Natural killer cell (primary cell): ENCODE measurements at regions not wholly inside any gene's neighbourhood (a gene's known extent, or its start where the extent isn't known, plus 50 kb on each side); places are given as distances from the start of the nearest gene placed in this dataset.

Source experiments
- ATAC-seq, 3 donors: fragments of 150-1000 bp in 2 of 3; fragments of 200-7000 bp in 1 of 3; cut with Tn5 transposase; 1 replicate in 1 of 3; 2 replicates in 2 of 3; pipeline ENCODE4 v1.10.0; 2021; ENCODE audit warnings: mild to moderate bottlenecking in 2 of 3, moderate library complexity in 2 of 3
- DNase-seq, 2 donors: peaks; one replicate each; pipeline versions ENCODE4 v3.0.0 to v3.0.0-alpha.2; 2013 to 2021; ENCODE audit warnings: mixed read lengths in 1 of 2
- H3K27ac ChIP-seq: one replicate; pipeline ENCODE4 v1.5.1; 2013; ENCODE audit warnings: mild to moderate bottlenecking, low read length
- H3K27me3 ChIP-seq: one replicate; pipeline ENCODE4 v1.6.1; 2013; ENCODE audit warnings: low read length; ENCODE audit not compliant: control insufficient read depth, insufficient read depth
- H3K36me3 ChIP-seq: one replicate; pipeline ENCODE4 v1.6.1; 2013; ENCODE audit warnings: low read length; ENCODE audit not compliant: control insufficient read depth, insufficient read depth
- H3K4me1 ChIP-seq: one replicate; pipeline ENCODE4 v1.6.1; 2013; ENCODE audit warnings: low read length; ENCODE audit not compliant: control insufficient read depth, insufficient read depth
- H3K4me3 ChIP-seq: one replicate; pipeline ENCODE4 v1.5.1; 2013; ENCODE audit warnings: low read length
- H3K9me3 ChIP-seq: one replicate; pipeline ENCODE4 v1.6.1; 2013; ENCODE audit warnings: low read length; ENCODE audit not compliant: control insufficient read depth, insufficient read depth
- H3K27ac Mint-ChIP-seq, 2 donors: one replicate each; pipeline ENCODE4 v1.8.0; 2022; ENCODE audit warnings: mild to moderate bottlenecking in 2 of 2, mixed read lengths in 2 of 2, moderate library complexity in 1 of 2
- H3K27me3 Mint-ChIP-seq, 2 donors: one replicate each; pipeline ENCODE4 v1.8.0; 2022; ENCODE audit warnings: low read depth in 2 of 2, mixed read lengths in 2 of 2
- H3K36me3 Mint-ChIP-seq: one replicate; pipeline ENCODE4 v1.8.0; 2022; ENCODE audit warnings: mixed read lengths
- H3K4me1 Mint-ChIP-seq, 2 donors: one replicate each; pipeline ENCODE4 v1.8.0; 2022; ENCODE audit warnings: mixed read lengths in 2 of 2
- H3K4me3 Mint-ChIP-seq: one replicate; pipeline ENCODE4 v1.8.0; 2022; ENCODE audit warnings: mild to moderate bottlenecking, moderate library complexity, mixed read lengths
- H3K9me3 Mint-ChIP-seq, 2 donors: one replicate each; pipeline ENCODE4 v1.8.0; 2022; ENCODE audit warnings: mixed read lengths in 2 of 2
- WGBS: methylation state at CpG from one replicate; pipeline ENCODE4 v1.1.7; 2013; ENCODE audit warnings: missing lambda C conversion rate; ENCODE audit not compliant: insufficient coverage; 5-methylcytosine and 5-hydroxymethylcytosine counted together
- intact Hi-C: fragments of 100-400 bp; cut with micrococcal nuclease; formaldehyde crosslinking; loops from one replicate; pipeline ENCODE4 v1.14.2; 2022
- TF ChIP-seq, protein P1 (sequence below): fragments of 200-600 bp; IDR thresholded peaks from one replicate; pipeline ENCODE4 v1.8.0; 2022; ENCODE audit warnings: antibody characterized with exemption

DNA sequence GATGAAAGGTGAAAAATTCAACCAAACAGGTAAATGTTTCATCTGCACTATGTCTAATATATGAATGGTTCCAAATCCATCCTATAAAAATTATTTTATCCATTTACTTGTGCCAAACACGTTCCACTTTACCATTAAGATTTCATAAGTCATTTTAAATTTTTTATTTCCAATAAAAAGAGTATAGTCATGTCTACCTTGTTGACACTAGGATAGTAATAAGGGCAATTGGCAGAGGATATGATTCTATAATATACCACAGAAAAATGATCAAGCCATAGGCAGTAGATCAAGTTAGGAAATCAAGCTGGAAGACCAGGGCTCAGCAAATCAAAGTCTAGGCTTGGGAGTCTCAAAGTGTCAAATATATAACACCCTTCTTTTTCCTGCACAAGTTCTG is 384.3 kb downstream of the METTL4 start:
- TF ChIP-seq, protein P1, sequence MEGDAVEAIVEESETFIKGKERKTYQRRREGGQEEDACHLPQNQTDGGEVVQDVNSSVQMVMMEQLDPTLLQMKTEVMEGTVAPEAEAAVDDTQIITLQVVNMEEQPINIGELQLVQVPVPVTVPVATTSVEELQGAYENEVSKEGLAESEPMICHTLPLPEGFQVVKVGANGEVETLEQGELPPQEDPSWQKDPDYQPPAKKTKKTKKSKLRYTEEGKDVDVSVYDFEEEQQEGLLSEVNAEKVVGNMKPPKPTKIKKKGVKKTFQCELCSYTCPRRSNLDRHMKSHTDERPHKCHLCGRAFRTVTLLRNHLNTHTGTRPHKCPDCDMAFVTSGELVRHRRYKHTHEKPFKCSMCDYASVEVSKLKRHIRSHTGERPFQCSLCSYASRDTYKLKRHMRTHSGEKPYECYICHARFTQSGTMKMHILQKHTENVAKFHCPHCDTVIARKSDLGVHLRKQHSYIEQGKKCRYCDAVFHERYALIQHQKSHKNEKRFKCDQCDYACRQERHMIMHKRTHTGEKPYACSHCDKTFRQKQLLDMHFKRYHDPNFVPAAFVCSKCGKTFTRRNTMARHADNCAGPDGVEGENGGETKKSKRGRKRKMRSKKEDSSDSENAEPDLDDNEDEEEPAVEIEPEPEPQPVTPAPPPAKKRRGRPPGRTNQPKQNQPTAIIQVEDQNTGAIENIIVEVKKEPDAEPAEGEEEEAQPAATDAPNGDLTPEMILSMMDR, result no peak
- no peaks in the 10 kb centered on the region for H3K9me3 ChIP-seq
- H3K27me3 ChIP-seq, result no peaks in the 10 kb centered on the region
- no peak overlapping the region for H3K4me3 ChIP-seq
- no peak for DNase-seq
- H3K27ac Mint-ChIP-seq, result no peak overlapping the region
- peaks cover 0 to 6% of the 10 kb centered on the region in 2 donors for H3K27me3 Mint-ChIP-seq
- H3K36me3 ChIP-seq, result no peaks in the 10 kb centered on the region
- WGBS, result no CpG with 5 or more reads among the region's 1 CpG
- no peaks in the 10 kb centered on the region for H3K4me1 ChIP-seq
- intact Hi-C loops, result no loop called here
- H3K9me3 Mint-ChIP-seq, result peaks cover 0 to 3% of the 10 kb centered on the region in 2 donors
- no peak overlapping the region for H3K4me3 Mint-ChIP-seq
- H3K4me1 Mint-ChIP-seq, result no peaks in the 10 kb centered on the region
- peaks cover 6% of the 10 kb centered on the region for H3K36me3 Mint-ChIP-seq
- ATAC-seq, result no peak
- H3K27ac ChIP-seq, result no peak overlapping the region

DNA sequence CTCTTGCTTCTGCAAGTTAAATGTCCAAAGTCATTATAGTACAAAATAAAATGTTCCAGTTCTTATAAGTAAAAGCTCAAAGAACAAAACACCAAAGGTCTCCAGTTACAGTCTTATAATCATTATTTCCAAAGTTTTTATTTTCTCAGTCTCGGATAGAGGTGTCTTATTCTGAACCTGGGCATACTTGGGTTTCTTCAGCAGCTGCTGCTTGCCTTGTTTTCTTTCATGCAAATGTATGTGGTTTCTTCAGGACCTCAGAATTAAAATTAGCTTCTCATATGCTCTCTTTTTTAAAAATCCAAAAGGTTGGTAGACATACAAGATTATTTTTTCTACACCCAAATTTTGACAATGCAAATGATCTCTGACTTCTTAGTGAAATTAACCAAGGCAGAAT is 383.0 kb downstream of the METTL4 start:
- H3K4me3 Mint-ChIP-seq, result no peak overlapping the region
- H3K27ac ChIP-seq, result no peak overlapping the region
- 79% methylated on average over 1 of the region's 1 CpG for WGBS
- intact Hi-C loops, result no loop called here
- H3K27me3 Mint-ChIP-seq, result peaks cover 0 to 6% of the 10 kb centered on the region in 2 donors
- H3K27ac Mint-ChIP-seq, result no peak overlapping the region
- DNase-seq, result no peak
- H3K9me3 ChIP-seq, result no peaks in the 10 kb centered on the region
- ATAC-seq, result no peak
- H3K36me3 ChIP-seq, result no peaks in the 10 kb centered on the region
- H3K4me3 ChIP-seq, result no peak overlapping the region
- TF ChIP-seq, protein P1, result no peak
- no peaks in the 10 kb centered on the region for H3K4me1 Mint-ChIP-seq
- no peaks in the 10 kb centered on the region for H3K27me3 ChIP-seq
- H3K36me3 Mint-ChIP-seq, result peaks cover 6% of the 10 kb centered on the region
- H3K9me3 Mint-ChIP-seq, result peaks cover 2 to 4% of the 10 kb centered on the region in 2 donors
- H3K4me1 ChIP-seq, result no peaks in the 10 kb centered on the region

DNA sequence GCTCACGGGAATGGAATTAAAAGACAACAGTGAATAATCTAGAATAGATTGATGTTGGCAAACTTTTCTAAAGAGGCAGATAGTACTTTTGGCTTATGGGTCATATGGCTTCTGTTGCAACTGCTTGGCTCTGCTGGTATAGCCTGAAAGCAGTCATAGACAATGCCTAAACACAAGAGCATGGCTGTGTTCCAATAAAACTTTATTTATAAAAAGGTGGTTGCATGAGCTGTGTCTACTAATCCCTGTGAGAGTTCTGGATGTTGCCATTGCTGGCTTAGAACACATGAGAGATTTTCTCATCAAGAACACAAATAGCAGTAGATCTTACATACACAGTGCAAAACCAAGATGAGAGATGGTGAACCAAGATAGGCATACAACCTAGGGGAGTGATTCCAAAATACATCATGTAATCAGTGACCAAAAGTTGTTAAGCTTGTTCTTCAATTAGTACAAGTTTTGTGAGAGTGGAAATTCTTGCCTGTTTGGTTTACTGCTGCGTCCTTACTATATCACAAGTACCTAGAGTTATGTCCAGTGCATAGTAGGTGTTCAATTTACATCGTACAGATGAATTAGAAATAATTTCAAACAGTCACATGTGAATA is 380.0 kb downstream of the METTL4 start:
- H3K36me3 ChIP-seq, result no peaks in the 10 kb centered on the region
- no peak for DNase-seq
- Mint-ChIP-seq H3K27me3 (no peaks in the 10 kb centered on the region), H3K4me1 (no peaks in the 10 kb centered on the region), H3K9me3 (peaks cover 4 to 6% of the 10 kb centered on the region in 2 donors), H3K4me3 (no peak overlapping the region), H3K36me3 (peaks cover 6% of the 10 kb centered on the region), H3K27ac (no peak overlapping the region)
- no peaks in the 10 kb centered on the region for H3K27me3 ChIP-seq
- 92% methylated on average over 1 of the region's 3 CpGs for WGBS
- no peaks in the 10 kb centered on the region for H3K4me1 ChIP-seq
- TF ChIP-seq, protein P1, result no peak
- H3K4me3 ChIP-seq, result no peak overlapping the region
- H3K9me3 ChIP-seq, result no peaks in the 10 kb centered on the region
- no peak for ATAC-seq
- intact Hi-C loops, result no loop called here
- no peak overlapping the region for H3K27ac ChIP-seq

DNA sequence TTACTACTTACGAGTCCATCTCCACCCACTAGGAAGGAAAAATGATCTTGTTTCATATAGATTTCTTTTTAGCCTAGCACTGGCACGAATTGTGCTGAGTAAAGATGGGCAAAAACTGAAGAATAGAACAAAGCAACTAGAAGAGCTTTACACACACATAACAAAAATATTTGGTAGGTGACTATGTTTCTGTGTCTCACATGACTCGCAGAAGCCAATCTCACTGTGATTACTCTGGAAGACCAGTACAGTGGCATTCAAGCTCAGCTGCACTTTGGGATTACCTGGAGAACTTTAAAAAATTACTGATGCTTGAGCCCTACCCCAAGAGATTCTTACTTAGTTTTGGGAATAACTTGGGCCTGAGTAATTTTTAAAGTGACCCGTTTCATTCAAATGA is 378.7 kb downstream of the METTL4 start:
- no peaks in the 10 kb centered on the region for H3K36me3 ChIP-seq
- DNase-seq, result no peak
- H3K4me1 ChIP-seq, result no peaks in the 10 kb centered on the region
- no peak overlapping the region for H3K4me3 ChIP-seq
- no peak for ATAC-seq
- Mint-ChIP-seq H3K9me3 (peaks cover 4 to 6% of the 10 kb centered on the region in 2 donors), H3K27ac (no peak overlapping the region), H3K4me1 (no peaks in the 10 kb centered on the region), H3K27me3 (no peaks in the 10 kb centered on the region), H3K36me3 (peaks cover 6% of the 10 kb centered on the region), H3K4me3 (no peak overlapping the region)
- TF ChIP-seq, protein P1, result no peak
- H3K9me3 ChIP-seq, result no peaks in the 10 kb centered on the region
- H3K27me3 ChIP-seq, result no peaks in the 10 kb centered on the region
- intact Hi-C loops, result no loop called here
- H3K27ac ChIP-seq, result no peak overlapping the region
- WGBS, result 83% methylated on average over 2 of the region's 4 CpGs
